HG02870 (cell line): ENCODE measurements at regions not wholly inside any gene's neighbourhood (a gene's known extent, or its start where the extent isn't known, plus 50 kb on each side); places are given as distances from the start of the nearest gene placed in this dataset.

ENCODE experiments used
- ATAC-seq: cut with Tn5 transposase; IDR thresholded peaks from one replicate; pipeline ENCODE4 v1.9.1; 2021; ENCODE audit warnings: mild to moderate bottlenecking, moderate library complexity; ENCODE audit not compliant: unreplicated experiment

DNA sequence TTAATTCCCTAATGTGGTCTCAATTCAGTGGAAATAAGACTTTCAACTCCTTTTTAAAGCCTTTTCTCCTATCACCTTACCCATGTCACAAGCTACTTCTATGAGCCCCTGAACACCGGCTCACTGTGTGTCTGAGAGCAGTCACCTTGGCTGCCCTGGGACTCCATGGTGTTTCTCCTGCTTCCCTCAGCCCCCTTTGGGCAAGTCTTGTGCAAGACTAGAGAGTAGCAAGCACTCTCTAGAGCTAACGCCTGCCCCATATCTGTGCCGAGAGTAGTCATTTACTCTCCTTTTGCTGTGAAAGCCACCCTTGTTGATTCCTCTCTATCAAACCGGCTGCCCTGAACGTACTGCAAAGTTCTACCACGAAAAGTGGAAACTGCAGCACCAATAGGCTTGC lies 77.9 kb upstream of the DAB2 start:
- no peak for ATAC-seq

DNA sequence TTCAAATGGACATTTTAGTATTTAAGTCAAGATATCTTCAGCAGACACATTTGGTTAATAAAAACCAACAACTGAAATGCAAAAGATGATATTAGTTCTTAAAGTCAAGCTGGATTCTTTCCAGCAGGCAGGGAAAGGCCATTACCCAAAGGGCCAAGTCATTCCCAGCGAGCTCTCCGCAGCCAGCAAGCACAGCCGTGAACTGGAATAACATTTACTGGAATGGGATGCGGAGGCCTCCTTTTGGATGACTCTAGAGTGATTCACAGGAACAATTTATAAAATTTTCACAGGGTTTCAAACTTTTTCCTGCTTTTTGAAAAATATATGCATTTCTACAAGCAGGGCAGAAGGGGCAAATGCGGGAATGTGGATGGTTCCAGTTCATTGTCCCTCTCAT lies 76.6 kb upstream of the DAB2 start:
- ATAC-seq = no peak

DNA sequence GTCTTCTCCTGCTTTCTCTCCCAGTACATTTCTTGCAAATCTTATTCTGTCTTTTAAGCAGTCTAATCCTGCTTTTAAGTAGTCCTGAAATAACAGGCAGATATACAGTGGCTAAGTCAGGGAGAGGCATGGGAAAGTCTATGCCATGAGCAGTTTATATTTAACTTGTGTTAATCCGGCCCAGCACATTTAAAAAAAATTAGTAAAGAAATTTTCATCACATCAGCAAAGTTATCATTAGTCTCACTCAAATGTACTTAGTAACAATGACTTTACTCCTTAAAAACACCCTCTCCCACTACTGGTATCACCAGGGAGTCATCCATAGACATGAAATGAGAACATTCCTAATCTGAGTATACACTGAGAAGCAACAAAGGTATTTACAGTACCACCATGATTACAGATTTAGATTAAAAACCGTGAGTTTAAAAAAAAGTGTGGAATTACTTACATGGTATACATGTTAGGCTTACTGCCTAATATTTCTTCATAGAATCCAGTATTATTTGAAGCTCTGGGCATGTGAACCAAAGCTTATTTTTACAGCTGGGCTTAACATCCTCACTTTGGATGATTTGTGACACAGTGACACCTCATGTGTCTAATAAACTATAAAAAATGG lies 75.9 kb upstream of the DAB2 start:
- ATAC-seq = no peak

DNA sequence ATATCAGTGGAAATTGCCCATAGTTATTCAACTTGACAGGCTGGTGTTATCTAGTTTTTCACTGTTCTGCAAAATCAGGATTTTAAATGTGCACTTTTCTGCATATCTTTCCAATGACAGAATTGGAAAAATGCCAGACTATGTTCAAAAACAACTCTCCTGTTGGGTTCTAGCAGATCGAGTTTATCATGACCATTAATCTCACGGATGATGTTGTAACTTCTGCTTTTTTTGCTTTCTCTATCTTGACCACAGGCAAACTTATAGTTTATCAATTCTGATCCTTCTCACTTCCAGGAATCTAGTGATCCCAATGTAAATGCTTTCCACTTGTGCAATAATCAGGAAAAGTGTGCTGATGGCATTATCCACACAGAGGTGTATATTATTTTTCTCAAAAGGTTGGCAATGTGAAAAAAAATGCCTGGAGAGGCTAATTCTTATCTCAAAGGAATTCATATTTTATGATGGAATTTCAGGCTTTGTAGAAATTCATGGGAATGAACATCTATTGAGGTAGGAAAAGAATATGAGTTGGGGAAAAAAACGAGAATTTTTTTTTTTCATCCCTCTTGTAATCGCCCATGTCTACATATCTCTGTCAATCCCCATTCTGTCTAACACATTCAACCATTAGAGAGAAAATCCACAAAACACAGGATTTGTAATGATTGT lies 73.6 kb upstream of the DAB2 start:
- no peak for ATAC-seq

DNA sequence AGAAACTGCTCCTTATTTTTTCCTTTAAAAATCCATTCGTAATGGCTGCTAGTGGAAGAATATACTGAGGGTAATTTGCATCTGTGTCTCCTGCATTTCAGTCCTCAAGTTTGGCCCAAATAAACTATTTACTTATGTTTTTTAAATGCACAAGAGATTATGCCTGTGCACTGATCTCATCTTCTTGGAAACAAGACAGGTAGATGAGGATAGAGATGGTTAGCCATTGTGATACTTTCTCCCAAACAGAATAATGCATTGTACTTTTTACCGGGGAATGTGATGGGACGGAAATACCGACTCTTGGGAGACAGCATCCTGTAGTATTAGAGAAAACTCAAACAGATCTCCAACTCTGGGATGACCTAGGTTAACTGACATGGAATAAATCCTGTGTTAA lies 72.5 kb upstream of the DAB2 start:
- ATAC-seq = no peak

DNA sequence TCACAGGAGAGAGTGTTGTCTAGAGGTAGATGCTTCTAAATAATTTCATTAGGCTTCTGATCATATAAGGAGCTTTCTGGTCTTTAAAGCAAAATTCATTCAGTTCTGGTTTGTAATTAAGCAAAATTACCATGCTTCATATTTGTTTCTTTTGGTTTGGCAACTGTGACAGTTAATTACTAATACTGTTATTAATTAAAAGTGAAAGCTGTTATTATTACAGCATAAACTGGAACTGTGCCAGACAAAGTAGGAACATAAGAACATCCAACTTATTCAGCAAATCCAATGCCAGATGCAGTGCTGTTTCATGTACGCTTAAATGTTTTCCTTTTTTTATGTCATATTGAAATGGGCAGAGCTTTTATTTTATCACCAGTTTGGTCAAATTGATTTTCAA lies 70.4 kb upstream of the DAB2 start:
- ATAC-seq = no peak

DNA sequence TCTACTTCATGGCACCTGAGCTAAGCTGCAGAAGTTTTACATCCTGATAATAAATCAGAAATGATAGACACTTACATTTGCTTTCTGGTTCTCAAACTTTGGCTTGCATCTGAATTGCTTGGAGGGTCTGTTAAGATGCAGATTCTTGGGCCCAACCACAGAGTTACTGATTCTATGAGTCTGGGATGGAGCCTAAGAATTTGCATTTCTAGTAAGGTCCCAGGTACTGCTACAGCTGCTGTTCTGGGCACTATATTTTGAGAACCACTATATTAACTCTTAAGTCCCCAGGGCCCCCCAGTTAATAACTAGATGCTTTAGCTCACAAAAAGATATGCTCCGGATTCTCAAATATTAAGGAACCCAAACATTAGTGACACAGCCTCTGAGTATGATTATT lies 69.8 kb upstream of the DAB2 start:
- no peak for ATAC-seq

DNA sequence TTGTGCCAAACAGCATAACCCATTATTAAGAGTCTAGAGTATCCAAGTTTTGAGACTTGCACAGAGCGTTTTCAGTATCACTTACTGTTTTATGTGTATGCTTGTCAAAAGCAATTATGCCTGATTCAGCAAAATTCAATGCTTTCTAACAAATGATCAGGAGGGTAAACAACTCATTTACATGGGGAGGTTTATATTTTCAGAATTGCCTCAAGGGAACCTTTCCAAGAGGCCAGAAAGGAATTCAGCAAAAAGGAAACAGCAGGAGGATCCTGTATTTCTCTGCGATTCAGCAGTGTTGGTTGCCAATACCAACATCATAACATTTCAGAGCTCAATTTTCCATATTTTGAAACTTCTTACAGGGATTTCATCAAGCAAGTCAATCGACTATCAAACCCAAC lies 69.3 kb upstream of the DAB2 start:
- ATAC-seq = no peak

DNA sequence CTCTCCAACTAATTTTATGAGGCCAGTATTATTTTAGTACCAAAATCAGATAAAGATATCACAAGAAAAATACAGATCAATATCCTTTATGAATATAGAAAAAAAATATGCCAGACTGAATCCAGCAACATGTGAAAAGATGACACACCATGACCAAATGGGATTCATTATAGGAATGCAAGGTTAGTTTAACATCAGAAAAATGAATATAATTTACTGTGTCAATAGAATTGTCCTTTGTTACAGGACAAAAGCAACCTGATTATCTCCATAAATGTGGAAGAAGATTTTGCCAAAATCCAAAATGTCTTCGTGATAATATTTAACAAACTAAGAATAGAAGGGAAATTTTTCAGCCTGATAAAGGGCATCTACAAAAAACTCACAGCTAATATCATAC lies 66.4 kb upstream of the DAB2 start:
- no peak for ATAC-seq

DNA sequence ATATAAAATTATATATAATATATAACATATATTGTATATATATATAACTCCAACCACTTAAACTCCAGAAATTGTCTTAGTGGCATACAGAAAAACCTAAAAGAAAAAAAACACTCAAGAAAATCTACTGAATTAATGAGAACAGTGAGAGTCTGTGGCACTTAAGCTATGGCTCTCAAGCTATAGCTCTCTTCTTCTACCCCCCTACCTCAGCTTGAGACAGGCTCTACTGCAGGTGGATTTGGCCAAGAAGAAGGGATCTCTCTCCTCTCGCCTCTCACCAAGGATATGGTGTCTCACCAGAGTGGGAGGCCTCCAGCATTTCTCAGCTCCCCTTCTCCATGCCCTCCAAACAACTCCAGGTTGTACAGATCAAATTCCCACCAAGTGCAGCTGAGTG lies 64.5 kb upstream of the DAB2 start:
- no peak for ATAC-seq

DNA sequence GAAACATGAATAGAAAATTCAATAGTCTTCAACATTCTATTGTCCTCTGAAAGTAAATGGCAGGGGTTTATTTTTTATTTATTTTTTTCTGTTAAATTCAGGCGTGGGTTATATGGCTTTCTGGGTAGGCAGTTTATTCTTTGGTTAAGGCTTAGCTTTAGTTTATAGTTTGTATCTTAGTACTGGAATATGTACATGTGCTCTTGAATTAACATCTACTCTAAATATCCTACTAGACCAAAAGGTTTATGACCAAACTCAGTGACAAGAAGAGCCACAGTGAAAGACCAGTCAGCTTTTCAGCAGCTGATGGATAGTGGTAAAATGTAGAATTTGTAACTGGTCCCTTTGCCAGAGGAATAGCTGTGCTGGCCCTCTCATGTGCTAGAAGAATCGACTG lies 62.0 kb upstream of the DAB2 start:
- ATAC-seq = no peak

DNA sequence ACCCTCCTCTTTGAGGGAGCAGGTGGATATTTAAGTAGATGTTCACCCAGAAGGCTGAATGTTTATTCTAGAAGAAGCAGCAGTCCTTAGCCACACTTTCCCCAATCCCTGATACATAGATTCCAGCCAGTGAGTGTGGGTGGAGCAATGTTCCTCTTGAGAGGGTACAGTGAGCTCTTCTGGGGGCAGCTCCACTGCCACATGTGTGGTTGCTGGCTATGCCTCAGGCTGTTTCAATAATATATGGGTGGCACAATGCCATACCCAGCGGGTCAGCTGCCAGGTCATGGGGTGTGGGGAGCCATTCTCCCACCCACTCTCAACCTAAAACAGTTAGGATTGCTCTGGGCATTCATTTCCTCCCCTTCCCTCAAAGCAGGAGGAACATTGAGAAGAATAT lies 61.6 kb upstream of the DAB2 start:
- no peak for ATAC-seq

DNA sequence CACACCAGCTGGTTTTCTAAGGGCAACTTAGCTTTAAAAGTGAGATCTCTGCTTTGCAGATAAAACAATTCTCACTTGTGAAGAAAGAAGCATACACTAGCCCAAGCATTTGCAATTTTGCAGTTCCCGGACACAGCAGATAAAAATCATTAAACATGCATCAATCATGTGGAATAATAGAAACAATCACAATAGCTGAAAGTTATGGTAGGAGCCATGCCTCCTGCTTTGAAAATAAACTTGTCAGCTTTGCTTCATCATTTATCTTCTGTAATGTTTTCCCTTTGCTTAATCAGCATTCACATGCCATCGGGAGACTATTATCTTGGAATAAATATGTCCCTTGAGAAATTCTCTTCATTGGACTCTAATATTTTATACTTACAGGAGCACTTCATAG lies 60.3 kb upstream of the DAB2 start:
- ATAC-seq = no peak

DNA sequence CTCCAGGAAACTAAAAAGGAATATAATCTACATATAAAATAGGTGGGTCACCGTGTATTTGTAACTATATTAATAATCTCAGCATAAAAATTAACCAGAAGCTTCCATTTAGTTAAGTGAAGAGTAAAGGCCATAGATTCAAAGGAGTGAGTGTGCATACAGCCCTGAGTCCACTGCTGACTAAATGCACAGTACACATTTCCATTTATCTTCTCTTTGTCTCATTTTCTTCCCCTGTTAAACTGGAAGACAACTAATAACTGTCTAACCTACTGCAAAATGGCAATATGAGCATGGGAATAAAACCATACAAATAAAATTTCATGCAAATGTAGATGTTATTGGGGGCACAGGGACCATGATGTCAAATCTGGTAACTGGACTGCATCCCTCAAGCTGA lies 59.9 kb upstream of the DAB2 start:
- no peak for ATAC-seq

DNA sequence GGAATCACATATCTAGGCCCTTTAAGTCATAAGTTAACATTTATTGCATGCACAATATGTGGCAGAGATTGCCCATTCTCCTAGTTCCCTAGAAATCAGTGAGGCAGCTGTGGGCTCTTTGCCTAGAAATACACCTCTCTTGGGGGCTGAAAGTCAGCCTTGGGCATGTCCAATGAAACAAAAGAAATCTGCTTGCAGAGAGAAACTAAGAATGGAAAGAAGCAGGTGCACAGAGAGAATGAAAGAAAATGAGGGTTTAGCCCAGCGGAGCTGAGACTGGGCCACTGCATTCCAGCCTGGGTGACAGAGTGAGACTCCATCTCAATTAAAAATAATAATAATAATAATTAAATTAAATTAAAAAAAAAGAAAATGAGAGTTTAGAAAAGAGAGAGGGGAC lies 57.3 kb upstream of the DAB2 start:
- no peak for ATAC-seq

DNA sequence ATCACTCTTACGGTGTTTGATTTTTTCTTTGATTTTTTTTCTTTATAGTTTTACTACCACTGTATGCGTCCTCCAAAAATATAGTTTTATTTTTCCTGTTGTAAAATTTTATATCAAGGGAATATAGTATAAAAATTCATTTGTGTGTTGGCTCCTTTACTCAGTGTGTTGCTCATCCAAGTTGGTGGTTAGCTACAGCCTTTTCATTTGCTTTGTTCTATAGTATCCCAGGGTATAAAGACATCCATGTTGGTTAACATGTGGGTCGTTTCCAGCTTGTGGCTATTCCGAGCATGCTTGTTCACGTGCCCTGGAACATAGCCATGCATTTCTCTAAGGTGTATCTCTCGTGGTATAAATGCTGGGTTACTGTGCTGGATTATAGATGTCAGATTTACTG lies 54.8 kb upstream of the DAB2 start:
- no peak for ATAC-seq

DNA sequence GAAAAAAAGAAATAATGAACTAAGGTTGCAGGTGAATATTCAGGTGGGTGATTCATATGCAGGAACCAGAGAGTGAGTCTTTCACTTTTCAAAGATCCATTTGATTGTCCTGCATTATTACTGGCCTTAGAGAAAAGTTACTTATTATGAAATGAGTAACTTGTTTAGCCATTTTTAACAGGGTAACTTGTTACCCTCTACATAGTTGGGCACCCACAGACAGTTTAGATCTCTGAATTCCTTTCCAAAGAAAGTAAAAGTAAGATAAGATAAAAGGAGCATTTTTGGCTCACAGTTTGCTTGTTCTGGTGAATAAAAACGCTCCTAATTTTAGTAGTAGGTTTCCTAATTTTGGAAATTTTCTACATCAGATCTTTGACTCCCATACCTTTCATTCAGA lies 54.1 kb upstream of the DAB2 start:
- no peak for ATAC-seq

DNA sequence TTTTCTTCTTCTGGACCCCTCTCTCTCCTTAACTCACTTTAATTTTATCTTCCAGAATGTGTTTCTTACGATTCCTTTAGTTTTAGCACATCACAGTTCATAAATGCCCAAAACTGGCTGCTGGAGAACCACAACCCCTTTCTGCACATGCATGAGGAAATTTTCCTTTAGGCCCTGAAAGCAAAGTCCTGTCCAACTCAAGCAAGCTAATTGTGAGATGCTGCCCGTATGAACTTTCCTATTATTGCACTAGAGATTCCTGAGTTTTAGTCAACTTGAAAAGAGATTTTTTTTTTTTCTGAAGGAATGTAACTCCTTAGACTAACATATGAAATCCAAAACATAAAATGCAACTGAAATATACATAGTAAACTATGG lies 52.1 kb upstream of the DAB2 start:
- no peak for ATAC-seq

DNA sequence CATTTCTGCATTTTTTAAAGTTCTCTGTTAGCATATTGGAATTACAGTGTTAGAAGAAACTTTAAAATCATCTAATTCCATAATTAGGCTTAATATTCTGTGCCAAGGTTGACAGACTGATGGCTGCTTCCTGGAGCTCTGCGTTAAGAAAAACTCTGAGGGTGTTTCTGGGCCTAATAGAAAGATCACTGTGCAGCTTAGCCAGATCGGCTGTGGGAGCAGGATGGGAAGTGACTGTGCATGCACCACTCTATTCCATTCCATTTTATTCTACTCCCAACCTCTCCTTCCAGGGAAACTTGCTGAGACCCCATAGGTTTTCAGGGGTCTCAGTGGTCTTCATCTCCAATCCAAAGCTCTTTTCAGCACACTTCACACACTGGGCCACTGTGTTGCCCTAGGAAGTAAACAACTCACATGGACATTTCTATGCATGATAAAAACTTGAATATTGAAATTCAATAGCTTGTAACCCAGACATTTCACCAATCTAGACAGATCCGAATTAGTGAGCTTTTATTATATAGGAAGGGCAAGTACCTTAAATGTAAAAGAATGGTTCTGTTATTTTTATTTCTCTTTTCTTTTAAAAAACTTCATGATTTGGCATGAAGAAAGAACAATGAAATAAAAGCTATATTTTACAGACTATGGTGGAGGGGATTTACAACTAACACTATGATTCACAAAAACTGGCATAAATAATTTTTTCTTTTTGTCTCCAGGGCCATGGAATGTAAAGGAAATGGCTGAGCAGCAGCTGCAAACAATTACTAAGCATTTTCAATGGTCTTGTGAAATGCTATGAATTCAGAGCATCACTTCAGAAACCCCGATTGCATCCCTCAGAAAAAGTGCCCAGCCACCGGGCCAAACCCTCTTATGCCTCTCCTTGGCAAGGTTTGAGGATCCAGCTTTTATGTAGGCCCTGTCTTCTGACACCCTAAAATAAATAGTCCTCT lies 51.4 kb upstream of the DAB2 start:
- ATAC-seq = no peak

DNA sequence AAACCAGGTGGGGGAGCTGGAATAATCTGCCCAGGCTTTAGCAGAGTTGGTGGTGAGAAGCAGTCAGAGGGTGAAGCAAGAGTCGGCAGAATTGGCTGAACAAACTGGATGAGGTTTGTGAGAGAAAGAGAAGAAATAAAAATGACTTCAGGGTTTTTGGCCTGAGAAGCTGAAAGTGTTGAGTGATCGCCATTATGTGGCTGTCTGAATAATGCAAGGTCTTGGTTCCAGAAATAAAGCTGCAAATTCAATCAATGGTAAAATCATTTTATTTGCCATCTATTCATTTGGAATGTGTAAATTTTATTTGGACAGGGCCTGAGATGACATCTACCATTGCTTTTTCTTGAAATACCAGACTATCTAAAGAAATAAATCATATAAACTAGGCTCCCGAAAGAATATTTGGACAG lies 50.4 kb upstream of the DAB2 start:
- no peak for ATAC-seq
